ENCODE measurements at regions not wholly inside any gene's neighbourhood (a gene's known extent, or its start where the extent isn't known, plus 50 kb on each side); places are given as distances from the start of the nearest gene placed in this dataset.
"Not testable (repeated sequence)": the region's sequence is repeated elsewhere in the genome, so short reads cannot be mapped to it uniquely, and the experiment has no call there.

DNA sequence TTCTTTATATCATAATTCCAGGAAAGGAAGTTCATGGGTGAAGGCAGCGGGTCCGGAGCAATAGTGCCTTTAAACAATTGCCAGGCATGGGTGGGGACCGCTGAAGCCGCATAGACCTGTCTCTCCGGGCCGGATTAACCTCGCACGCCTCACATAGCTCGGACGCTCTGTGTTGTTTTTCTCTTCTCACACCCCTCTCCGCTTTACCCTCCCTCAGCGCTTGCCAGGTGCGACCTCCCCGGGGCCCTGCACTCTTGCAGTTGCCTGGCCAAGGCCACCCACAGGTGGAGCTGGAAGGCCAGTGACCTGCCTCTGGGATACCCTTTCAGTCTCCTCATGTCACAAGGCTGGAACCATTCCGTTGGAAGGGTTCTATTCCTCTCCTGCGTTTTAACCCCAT is 4021.5 kb upstream of the TPTE start:
- ATAC-seq; H3K4me3 Mint-ChIP-seq; H3K9me3 Mint-ChIP-seq (ENCODE audit: low read depth); DNase-seq; H3K27ac Mint-ChIP-seq; CTCF ChIA-PET; H3K27me3 Mint-ChIP-seq; H3K4me1 Mint-ChIP-seq; H3K36me3 Mint-ChIP-seq: not testable (repeated sequence)

DNA sequence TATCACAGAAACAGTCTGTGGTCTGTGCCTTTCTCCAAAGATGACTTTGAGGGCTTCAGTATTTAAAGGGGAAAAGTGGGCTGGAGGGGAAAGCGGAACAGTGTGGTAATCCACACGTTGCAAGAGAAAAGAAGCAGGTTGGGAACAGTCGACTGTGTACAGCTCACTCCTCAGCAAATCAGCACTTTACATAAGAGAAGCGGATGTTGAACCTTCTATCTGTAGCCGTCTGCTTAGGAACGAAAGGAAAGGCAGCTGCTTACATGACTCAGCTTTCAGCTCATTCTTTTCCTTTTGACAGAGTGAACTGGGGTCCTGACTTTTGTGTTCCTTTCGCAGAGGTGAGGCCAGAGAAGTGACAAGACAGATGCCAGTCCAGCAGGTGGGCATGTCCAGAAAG is 4020.7 kb upstream of the TPTE start:
- H3K27me3 Mint-ChIP-seq; H3K4me3 Mint-ChIP-seq; H3K36me3 Mint-ChIP-seq; H3K9me3 Mint-ChIP-seq (ENCODE audit: low read depth); CTCF ChIA-PET; H3K27ac Mint-ChIP-seq; DNase-seq; H3K4me1 Mint-ChIP-seq: not testable (repeated sequence)
- peak; percentile 13 for ATAC-seq

DNA sequence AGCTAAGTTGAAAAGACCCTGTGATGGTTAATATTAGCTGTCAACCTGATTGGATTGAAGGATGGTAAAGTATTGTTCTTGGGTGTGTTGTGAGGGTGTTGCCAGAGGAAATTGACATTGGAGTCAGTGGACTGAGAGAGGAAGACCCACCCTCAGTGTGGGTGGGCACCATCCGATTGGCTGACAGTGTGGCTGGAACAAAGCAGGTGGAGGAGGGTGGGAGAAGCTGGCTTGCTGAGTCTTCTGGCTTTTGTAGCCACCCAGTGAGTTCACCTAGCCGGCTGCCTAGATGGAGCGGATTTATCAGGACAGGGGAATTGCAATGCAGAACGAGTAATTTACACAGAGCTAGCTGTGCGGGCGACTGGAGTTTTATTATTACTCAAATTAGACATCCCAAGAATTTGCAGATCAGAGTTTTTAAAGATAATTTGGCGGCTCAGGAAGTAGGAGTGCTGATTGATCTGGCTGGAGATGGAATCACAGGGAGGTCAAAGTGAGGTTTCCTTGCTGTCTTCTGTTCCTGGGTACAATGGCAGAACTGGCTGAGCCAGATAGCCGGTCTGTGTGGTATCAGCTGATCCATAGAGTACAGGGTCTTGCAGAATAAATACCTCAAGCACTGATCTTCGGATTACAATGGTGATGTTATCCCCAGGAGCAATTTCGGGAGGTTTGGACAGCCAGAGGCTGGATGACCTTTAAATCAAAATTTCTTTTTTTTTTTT is 4015.1 kb upstream of the TPTE start:
- H3K27ac Mint-ChIP-seq; CTCF ChIA-PET; H3K4me3 Mint-ChIP-seq; H3K9me3 Mint-ChIP-seq (ENCODE audit: low read depth); DNase-seq; ATAC-seq; H3K4me1 Mint-ChIP-seq; H3K27me3 Mint-ChIP-seq; H3K36me3 Mint-ChIP-seq: not testable (repeated sequence)

DNA sequence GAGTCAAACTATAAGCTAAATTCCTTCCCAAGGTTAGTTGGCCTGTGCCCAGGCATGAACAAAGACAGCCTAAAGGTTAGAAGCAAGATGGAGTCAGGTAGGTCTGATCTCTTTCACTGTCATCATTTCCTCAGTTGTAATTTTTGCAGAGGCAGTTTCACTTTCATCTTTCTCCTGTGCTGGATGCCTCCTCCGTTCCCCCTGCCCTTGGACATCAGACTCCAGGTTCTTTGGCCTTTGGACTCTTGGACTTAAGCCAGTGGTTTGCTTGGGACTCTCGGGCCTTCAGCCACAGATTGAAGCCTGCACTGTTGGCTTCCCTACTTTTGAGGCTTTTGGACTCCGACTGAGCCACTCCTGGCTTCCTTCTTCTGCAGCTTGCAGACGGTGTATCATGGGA is 4013.8 kb upstream of the TPTE start:
- H3K4me1 Mint-ChIP-seq; H3K36me3 Mint-ChIP-seq; CTCF ChIA-PET; H3K27me3 Mint-ChIP-seq; H3K27ac Mint-ChIP-seq; H3K9me3 Mint-ChIP-seq (ENCODE audit: low read depth); DNase-seq; ATAC-seq; H3K4me3 Mint-ChIP-seq: not testable (repeated sequence)

DNA sequence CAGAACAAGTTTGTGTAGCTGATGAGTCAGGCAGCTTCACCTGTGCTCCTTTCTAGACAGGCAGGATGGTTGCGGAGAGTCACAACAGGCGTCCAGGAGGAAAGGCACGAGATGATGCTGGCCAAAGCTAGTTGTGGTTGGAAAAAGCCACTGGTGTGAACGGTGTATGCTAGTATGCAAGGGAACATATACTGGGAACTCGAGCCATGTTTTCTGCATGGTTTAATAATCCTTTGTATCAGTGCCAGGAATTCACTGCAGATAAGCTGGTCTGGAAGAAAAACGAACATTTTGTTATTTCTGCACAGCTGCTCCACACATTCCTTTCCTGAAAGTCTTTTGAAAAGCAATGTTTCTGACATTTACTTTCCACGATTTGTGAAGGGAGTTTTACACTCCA is 3999.6 kb upstream of the TPTE start:
- H3K9me3 Mint-ChIP-seq (ENCODE audit: low read depth); H3K4me1 Mint-ChIP-seq; H3K27me3 Mint-ChIP-seq; H3K36me3 Mint-ChIP-seq; H3K4me3 Mint-ChIP-seq; ATAC-seq; H3K27ac Mint-ChIP-seq; CTCF ChIA-PET; DNase-seq: not testable (repeated sequence)

DNA sequence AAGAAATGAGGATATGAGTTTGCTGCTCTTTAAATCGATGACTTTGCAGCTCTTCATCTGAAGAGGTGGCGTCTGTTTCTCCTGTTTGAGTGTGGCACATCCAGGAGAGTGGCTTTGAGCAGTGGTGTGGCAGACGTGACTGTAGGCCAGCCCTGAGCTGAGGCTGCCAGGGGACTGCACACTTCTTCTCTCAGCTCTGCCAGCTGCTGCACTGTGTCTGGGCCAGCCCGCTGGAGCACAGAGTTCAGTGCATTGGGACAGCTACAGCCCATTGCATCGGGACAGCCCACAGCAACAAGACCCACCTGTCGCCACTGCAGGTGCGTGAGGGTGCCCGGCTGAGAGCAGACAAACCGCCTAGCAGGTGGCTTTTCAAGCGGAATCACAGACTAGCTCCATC is 3995.2 kb upstream of the TPTE start:
- not testable (repeated sequence) for H3K4me3 Mint-ChIP-seq, H3K27ac Mint-ChIP-seq

DNA sequence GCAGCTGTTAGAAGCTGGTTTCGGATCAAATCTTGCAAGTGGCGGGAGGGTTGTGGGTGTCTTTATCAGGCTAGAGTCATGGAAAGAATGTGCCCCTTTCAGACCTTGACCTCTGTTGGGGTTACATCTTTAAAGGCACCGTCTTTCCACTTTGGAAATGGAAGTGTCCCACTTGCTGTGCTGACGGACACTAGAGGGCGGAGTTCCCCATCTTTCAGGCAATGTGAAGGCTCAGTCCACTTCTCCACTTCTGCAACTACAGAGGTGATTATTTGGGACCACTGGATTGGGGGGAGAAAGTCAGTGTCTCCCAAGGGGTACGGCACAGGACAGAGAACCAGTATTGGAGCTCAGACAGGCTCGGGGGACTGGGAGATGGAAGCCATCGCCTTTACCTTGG is 3990.7 kb upstream of the TPTE start:
- H3K4me1 Mint-ChIP-seq; H3K27me3 Mint-ChIP-seq; CTCF ChIA-PET; DNase-seq; H3K4me3 Mint-ChIP-seq; H3K36me3 Mint-ChIP-seq; H3K27ac Mint-ChIP-seq; H3K9me3 Mint-ChIP-seq (ENCODE audit: low read depth); ATAC-seq: not testable (repeated sequence)

More for the DNA sequence above, 3995.2 kb upstream of the TPTE start:
- H3K36me3 Mint-ChIP-seq; CTCF ChIA-PET; ATAC-seq; DNase-seq; H3K4me1 Mint-ChIP-seq; H3K9me3 Mint-ChIP-seq (ENCODE audit: low read depth); H3K27me3 Mint-ChIP-seq: not testable (repeated sequence)

DNA sequence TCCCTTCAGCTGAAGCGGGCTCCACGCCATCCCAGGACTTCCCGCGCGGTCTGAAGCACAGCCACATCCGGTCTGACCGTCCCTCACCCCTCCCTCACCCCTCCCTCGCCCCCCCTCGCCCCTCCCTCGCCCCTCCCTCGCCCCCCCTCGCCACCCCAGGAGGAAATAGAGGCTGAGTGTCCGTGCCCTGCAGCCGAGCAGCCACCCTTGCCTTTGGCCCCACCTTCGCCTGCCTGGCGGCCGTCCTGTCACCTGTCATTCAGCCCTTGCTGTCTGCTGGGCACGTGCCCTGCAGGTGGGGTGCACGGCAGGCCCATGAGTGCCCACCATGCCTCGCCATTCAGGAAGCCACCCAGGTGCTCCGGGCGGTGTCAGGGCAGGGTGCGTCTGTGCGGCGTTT is 3988.1 kb upstream of the TPTE start:
- CTCF ChIA-PET; H3K9me3 Mint-ChIP-seq (ENCODE audit: low read depth); H3K27ac Mint-ChIP-seq; H3K27me3 Mint-ChIP-seq; H3K36me3 Mint-ChIP-seq; DNase-seq; H3K4me1 Mint-ChIP-seq; ATAC-seq; H3K4me3 Mint-ChIP-seq: not testable (repeated sequence)

DNA sequence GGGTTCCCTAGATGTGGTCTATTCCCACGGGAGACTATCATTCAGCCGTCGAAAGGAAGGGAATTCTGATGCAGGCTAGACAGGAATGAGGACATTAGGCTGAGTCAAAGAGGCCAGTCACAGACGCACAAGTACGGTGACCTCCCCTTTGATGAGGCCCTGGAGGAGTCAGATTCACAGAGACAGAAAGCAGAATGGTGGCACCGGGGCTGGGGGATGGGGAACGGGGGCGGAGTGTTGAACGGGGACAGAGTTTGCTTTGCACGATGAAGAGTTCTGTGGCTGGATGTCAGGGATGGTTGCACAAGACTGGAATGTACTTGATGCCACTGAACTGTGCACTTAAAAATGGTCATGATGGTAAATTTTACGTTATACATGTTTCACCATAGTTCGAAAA is 3983.1 kb upstream of the TPTE start:
- H3K27ac Mint-ChIP-seq; H3K4me1 Mint-ChIP-seq; H3K36me3 Mint-ChIP-seq; H3K27me3 Mint-ChIP-seq; ATAC-seq; DNase-seq; H3K9me3 Mint-ChIP-seq (ENCODE audit: low read depth); CTCF ChIA-PET; H3K4me3 Mint-ChIP-seq: not testable (repeated sequence)

DNA sequence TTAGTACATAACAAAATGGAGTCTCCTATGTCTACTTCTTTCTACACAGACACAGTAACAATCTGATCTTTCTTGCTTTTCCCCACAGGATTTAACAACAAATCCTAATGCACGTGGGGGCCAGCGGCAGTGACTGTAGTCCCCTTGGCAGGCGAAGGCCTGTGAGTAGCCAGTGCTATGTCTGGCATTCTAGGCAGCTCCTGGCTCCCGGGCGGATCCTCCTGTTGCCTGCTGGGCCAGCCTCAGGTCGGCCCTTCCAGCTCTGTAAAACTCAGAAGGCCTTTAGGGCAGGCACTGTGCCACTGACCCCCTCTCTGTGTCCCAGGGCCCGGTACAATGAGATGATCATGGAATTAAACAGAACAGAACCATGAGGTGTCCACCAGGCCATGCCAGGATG is 3981.7 kb upstream of the TPTE start:
- not testable (repeated sequence) for H3K27ac Mint-ChIP-seq

DNA sequence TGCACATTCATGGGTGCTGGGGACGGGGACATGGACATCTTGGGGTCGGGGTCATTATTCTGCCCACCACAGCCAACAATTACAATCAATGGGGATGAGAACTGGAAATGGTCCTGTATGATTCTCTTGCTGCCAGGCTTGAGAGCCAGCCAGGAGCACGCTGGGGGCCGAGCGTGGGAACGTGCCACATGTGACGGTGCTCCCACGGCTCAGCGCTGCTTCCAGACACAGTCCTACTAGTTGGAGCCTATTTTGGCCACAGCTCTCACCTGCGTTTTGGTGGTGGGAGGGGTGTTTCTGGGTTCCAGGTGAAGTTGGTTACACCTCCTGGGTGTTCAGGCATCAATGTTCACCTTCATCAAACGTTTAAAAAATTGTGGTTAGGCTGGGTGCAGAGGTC is 3980.3 kb upstream of the TPTE start:
- H3K4me3 Mint-ChIP-seq; H3K27ac Mint-ChIP-seq; H3K9me3 Mint-ChIP-seq (ENCODE audit: low read depth); CTCF ChIA-PET; DNase-seq; H3K27me3 Mint-ChIP-seq; H3K36me3 Mint-ChIP-seq; ATAC-seq; H3K4me1 Mint-ChIP-seq: not testable (repeated sequence)

More for the DNA sequence above, 3981.7 kb upstream of the TPTE start:
- H3K27me3 Mint-ChIP-seq; H3K4me3 Mint-ChIP-seq; H3K9me3 Mint-ChIP-seq (ENCODE audit: low read depth); H3K36me3 Mint-ChIP-seq; DNase-seq; CTCF ChIA-PET; ATAC-seq; H3K4me1 Mint-ChIP-seq: not testable (repeated sequence)

DNA sequence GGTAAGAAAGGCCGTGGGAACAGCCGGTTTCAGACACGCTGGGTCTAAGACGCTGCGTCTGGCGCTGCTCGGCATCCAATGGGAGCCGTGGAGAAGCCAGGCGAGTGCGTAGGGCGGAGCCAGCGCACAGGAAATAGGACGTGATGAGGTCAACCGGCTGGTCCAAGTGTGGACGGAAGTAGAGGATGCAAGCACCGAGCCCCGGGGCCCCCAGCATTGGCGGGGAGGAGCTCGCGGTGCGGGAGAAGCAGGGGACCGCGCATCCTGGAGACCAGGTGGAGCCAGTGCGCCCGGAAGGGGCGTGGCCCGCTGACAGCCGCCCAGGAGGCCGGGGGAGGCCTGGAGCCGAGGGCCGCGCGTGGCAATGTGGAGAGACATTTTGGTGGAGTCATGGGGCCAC is 3976.1 kb upstream of the TPTE start:
- H3K4me3 Mint-ChIP-seq; DNase-seq; CTCF ChIA-PET; H3K9me3 Mint-ChIP-seq (ENCODE audit: low read depth); H3K27me3 Mint-ChIP-seq; ATAC-seq; H3K36me3 Mint-ChIP-seq; H3K27ac Mint-ChIP-seq; H3K4me1 Mint-ChIP-seq: not testable (repeated sequence)

DNA sequence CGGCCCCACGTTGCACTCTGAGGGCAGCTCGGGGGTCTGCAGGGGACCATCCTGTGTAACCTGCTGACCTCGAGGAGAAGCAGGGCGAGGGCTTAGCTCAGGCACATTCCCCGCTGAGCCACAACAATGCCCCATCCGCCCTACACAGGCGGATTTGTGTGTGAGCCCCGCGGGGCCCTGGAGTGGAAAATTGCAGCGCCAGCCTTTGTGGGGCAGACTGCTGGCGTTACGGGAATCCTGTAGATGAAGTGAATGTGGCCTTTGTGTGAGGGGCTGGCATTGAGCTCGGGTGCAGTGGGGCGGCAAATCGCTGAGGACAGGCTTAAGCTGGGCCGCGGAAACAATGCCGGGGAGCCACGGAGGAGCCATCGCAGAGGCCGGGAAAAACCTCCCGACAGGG is 3970.3 kb upstream of the TPTE start:
- H3K27me3 Mint-ChIP-seq; CTCF ChIA-PET; H3K4me1 Mint-ChIP-seq; H3K9me3 Mint-ChIP-seq (ENCODE audit: low read depth); H3K4me3 Mint-ChIP-seq; DNase-seq; H3K27ac Mint-ChIP-seq; H3K36me3 Mint-ChIP-seq; ATAC-seq: not testable (repeated sequence)

DNA sequence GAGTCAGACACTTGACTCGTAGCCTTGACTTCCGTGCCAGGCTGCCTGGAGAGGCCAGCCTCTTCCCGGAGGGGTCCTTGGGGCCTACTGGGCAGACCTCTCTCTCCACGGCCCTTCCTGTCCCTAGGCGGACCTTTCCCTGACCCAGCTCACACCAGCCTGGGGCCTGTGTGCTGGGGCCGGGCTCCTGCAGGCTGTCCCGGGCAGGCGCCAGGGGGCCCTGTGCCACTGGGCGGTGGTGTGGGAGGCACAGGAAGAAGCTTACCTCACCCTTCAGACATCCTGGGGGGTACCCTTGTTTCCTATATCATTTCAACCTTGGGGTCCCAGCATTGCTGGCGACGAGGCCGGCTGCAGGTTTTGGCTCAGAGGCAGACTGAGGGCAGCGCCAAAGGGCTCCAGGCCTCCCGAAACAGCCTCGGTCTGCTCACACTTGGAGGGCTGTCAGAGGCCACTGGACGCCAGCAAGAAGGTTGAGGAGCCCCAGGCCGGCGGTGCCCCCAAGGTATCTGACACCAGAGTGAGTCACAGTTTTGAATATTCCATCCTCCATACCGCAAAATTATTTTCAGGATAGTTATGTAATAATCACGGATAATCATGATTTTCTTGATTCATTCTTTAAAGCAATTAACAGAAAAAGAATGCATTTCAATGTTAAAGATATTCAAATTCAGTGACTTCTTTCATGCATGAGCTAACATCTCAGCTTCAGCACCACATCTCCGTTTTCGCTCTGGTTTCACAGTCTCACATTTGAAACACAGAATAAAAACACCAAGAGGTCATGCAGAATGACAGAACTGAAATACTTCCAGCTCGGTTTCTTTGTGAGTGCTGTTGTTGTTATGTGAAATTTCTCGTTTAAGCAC is 3967.6 kb upstream of the TPTE start:
- H3K9me3 Mint-ChIP-seq (ENCODE audit: low read depth); H3K27me3 Mint-ChIP-seq; H3K36me3 Mint-ChIP-seq; ATAC-seq; H3K27ac Mint-ChIP-seq; H3K4me3 Mint-ChIP-seq; H3K4me1 Mint-ChIP-seq; DNase-seq; CTCF ChIA-PET: not testable (repeated sequence)

Data from activated CD8-positive, alpha-beta memory T cell treated with anti-CD3 and anti-CD28 coated beads, Interleukin-2, amount 10 ng/mL, durations not matched to agents 7 days and 5 days (primary cell).